ENCODE measurements at regions not wholly inside any gene's neighbourhood (a gene's known extent, or its start where the extent isn't known, plus 50 kb on each side); places are given as distances from the start of the nearest gene placed in this dataset.
"Not testable (repeated sequence)": the region's sequence is repeated elsewhere in the genome, so short reads cannot be mapped to it uniquely, and the experiment has no call there.

DNA sequence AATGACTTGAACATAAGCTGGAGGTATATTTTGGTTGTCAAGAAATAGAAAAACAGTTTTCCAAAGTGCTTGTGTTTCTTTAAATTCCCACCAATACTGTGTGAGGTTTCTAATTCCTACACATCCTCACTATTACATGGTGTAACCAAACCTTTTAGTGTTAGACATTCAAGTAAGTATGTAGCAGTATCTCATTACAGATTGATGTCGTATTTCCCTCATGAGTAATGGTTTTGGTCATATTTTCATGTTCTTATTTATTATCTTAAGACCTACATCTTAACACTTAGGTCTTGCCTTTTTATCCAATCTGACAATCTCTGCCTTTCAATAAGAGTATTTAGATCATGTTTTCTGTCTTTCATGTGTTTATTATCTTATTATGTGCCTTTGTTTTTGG is 253.7 kb upstream of the ANXA10 start:
- no peak for DNase-seq (ENCODE audit: low spot score)

DNA sequence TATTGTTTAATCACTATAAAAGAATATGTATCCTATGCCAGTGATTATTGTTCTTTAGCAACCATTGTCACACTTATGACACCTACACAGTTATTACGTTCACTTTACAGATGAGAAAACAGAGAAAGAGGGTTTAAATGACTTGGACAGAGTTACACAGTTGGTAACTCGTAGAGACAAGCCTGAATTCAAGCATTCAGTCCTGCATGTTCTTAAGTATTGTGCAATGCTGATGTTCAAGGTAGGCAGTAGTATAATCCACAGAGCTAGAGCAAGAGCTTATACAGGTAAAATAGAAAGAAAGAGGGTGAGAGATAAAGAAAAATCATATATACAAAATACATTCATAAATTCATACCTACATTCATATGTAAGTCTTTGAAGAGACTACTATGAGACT is 249.8 kb upstream of the ANXA10 start:
- no peak for DNase-seq (ENCODE audit: low spot score)

DNA sequence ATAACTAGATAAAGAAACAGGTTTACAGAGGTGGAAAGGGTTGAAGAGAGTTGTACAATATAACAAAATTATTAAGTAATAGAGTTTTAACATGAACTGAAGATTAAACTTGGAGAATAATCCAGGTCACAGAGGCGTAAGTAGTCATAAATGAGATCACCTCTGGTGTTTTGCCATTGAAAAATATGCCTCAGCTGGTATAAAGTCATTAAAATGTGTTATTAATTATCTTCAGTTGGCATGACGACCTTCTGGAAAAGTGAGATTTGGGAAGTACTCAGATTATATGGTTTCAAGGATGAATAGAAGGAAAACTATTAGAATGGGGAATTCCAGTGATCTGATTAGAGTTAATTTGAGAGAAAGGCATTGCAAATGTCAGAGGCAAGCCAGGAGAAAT is 237.5 kb upstream of the ANXA10 start:
- DNase-seq (ENCODE audit: low spot score): no peak

DNA sequence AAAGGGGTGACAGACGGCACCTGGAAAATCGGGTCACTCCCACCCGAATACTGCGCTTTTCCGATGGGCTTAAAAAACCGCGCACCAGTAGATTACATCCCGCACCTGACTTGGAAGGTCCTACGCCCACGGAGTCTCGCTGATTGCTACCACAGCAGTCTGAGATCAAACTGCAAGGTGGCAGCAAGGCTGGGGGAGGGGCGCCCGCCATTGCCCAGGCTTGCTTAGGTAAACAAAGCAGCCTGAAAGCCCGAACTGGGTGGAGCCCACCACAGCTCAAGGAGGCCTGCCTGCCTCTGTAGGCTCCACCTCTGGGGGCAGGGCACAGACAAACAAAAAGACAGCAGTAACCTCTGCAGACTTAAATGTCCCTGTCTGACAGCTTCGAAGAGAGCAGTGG is 234.2 kb upstream of the ANXA10 start:
- DNase-seq (ENCODE audit: low spot score): not testable (repeated sequence)

DNA sequence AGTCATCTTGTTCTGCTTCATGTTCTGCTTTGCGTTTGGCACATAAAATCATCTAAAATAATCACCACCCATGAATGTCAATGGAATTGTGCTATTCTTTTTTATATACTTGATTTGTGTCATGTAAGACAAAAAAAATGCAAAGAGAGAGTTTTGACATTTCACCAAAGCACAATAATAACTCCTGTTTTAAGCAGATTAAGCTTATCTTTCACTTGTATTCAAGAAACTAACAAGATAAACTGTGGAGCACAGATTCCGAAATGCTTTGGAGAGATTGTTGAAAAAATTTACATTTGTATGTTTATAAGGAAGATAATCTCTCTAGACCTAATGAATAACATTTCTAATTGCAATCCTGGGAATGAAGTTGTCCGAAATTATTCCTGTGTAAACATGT is 225.1 kb upstream of the ANXA10 start:
- no peak for DNase-seq (ENCODE audit: low spot score)

DNA sequence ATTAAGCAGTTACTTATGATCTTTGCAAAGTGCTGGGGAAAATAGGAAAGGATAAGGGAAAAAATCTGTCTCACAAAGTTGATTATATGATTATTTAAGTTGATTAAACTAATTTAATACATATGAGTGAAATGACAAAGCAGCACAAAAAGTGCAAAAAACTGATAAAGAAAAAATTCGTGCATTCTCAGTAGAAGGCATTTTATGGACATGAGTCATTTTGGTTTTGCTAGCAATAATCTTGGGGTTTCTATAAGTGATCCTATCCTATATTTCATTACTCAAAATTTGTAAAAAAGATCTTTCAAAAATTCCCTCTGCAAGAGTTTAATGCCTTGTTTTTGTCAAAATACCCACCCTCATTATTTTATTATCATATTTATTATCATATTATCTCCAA is 224.2 kb upstream of the ANXA10 start:
- no peak for DNase-seq (ENCODE audit: low spot score)

DNA sequence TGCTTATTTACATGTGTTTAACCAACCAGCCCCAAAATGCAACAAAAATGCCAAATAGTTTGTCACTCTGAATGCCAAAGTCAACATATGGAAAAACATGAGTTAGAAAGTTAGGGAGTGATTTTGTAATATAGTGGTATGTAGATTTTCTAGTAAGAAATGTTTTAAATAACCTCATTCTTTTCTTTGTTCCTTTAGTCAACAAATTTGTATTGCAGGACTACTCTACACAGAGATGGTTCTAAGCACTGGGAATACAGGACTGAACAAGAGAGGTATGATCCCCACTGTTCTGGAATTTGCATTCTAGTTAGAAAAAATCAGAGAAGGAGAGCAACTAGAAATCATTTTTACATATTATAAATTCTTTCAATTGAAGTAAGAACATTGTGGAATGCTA is 218.8 kb upstream of the ANXA10 start:
- no peak for DNase-seq (ENCODE audit: low spot score)

DNA sequence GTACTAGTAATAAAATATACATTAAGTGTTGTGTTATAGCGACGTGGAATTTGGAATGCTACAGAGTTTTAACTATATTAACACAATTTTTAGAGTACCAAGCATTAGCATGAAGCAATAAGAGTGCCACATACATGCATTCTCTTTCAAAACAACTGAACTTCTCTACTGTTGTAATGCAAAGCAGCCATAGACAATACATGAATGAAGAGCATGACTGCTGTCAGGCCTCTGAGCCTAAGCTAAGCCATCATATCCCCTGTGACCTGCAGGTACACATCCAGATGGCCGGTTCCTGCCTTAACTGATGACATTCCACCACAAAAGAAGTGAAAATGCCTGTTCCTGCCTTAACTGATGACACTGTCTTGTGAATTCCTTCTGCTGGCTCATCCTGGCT is 216.2 kb upstream of the ANXA10 start:
- DNase-seq (ENCODE audit: low spot score): not testable (repeated sequence)

DNA sequence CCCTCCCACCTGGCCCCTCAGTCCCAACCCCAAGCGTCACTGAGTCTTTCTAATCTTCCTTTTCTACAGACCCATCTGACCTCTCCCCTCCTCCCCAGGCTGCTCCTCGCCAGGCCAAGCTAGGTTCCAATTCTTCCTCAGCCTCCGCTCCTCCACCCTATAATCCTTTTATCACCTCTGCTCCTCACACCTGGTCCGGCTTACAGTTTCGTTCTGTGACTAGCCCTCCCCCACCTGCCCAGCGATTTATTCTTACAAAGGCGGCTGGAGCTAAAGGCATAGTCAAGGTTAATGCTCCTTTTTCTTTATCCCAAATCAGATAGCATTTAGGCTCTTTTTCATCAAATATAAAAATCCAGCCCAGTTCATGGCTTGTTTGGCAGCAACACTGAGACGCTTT is 214.5 kb upstream of the ANXA10 start:
- DNase-seq (ENCODE audit: low spot score): not testable (repeated sequence)

DNA sequence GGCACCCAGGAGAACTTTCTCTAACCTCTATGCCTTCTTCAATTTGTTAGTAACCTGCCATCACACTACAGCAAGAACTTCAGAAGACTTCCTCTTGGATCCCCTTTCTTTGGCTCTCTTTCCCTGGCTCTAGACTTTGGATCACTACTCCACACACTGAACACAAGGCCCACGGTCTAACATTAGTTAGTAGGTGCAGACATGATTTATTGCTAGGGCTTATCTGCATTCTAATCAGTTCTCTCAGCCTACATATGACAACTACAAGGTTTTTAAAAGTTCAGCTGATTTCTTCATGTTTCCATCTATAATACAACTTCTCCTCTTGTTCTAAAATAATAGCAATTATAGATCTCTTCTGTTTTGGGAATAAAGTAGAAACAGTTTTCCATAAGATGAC is 209.1 kb upstream of the ANXA10 start:
- DNase-seq (ENCODE audit: low spot score): no peak

DNA sequence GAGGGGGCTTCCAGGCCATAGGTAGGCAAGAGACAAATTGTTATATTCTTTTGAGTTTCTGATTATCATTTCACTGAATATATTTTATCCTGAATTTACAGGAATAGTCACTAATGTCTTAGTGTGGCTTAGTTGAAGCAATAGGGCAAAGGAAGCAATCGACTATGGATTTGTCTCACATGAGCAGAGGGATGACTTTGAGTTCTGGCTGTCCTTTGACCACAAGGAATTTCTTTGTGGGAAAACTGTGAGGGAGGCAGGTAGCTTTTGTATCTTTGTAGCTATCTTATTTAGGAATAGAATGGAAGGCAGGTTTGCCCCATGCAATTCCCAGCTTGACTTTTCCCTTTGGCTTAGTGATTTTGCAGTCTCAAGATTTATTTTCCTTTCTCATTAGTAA is 207.3 kb upstream of the ANXA10 start:
- no peak for DNase-seq (ENCODE audit: low spot score)

DNA sequence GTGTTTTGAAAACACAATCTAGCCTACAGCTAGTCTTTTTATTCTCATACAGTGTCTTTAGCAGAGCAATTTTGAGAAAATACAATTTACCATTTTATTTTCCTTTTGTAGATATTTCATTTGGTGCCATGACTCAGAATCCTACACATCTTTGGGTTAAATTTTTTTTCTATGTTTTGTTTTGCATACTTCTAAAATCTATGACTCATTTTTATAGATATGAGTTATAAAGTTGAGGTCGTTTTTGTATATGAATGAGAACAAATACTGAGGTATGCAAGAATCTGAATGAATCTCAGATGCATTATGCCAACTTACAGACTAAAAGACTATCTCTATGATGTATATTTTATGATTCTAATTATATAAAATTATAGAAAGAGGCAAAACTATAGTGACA is 206.5 kb upstream of the ANXA10 start:
- no peak for DNase-seq (ENCODE audit: low spot score)

DNA sequence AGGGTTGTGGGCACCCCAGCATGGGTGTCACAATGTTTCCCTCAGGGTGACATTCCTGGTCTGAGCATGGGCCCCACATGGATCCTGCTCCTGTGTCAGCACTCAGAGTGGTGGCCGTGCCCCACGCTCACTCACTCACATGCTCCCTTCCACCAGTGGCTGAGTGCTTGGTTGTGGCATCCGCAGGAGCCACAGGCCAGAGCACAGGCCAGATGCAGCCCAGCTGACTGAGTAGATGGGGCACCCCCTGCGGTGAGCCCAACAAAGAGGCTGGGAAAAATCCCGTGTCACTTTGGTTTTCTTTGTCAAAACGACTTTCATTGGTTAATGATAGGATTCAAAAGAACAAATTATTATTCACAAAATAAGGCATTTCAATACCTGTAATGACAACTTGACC is 204.6 kb upstream of the ANXA10 start:
- no peak for DNase-seq (ENCODE audit: low spot score)

DNA sequence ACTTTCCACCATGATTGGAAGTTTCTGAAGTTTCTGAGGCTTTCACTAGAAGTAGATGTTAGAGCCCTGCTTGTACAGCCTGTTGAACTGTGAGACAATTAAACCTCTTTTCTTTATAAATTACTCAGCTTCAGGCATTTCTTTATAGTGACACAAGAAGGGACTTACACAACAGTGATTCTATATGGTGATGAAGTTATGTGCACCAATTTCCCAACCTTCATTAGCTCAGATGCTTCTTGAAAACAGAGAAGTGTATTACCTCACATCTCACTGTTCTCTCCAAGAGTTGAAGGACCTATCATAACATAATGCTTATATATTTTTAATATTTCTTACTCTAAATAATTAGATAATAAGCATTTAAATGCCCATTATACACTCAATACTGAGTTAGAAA is 202.1 kb upstream of the ANXA10 start:
- DNase-seq (ENCODE audit: low spot score): no peak

DNA sequence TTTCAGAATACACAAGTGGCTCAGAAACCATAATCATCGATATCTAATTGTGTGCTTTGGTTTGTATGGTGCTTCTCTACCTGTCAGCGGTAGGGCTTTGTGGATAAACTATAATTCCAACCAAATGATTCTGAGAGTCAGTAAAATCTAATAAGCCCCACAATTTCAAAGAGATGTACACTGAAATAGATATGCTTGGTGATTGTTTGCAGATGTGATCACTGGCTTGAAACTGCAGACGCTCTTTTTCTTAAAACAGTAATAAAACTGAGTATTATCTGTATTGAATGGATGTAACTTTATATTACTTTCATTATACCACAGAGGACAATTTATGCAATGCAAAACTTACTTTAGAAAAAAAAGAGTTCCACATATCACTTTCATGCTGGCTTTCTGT is 198.8 kb upstream of the ANXA10 start:
- no peak for DNase-seq (ENCODE audit: low spot score)

DNA sequence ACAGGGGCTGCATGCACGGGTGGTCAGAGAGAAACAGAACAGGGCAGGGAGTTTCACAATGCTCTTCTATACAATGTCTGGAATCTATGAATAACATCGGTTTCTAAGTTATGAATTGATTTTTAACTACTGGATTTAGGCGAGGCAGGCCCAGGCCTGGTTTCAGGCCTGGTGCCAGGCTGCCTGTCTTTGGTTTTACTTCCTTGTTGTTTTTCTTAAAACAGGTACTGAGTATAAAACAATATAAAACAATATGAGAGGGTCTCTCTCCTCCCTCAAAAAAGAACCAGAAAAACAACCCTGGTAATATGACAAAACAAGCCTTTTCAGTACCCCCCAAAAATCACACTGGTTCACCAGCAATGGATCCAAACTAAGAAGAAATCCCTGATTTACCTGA is 196.1 kb upstream of the ANXA10 start:
- DNase-seq (ENCODE audit: low spot score): not testable (repeated sequence)

DNA sequence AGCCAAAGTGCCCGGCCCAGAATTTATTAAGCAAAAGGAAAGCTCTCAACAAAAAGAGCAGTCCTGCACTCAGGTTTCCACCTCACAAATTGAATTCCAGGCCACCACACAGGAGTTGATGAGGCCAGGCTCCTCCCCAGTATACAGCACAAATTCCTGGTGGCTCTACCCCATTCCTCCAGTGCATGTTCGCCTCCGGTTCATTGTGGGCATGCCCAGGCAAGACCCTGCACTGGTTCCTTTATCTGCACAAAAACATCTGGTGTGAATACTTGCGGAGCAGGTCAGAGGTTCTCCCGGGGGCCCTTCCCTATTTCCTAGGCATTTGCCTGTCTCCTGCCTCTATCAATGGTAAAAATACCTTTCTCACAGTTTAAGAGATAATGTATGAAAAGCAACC is 195.2 kb upstream of the ANXA10 start:
- DNase-seq (ENCODE audit: low spot score): no peak

DNA sequence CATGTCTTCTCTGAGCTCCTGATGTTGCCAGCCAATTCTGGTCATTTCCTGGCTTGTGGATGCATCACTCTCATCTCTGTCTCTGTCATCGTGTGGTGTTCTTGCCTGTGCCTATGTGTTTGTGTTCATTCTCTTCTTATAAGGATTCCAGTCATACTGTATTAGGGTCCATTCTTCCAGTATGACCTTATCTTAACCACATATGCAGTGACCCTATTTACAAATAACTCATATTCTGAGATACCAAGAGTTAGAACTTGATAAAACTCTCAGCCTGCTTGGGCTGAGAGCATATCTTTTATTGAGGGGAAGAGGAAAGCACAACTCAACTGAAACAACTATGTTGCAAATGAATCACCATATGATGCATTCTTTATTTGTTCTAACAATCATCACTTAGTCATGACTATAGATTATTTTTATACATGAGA is 189.0 kb upstream of the ANXA10 start:
- DNase-seq (ENCODE audit: low spot score): no peak

DNA sequence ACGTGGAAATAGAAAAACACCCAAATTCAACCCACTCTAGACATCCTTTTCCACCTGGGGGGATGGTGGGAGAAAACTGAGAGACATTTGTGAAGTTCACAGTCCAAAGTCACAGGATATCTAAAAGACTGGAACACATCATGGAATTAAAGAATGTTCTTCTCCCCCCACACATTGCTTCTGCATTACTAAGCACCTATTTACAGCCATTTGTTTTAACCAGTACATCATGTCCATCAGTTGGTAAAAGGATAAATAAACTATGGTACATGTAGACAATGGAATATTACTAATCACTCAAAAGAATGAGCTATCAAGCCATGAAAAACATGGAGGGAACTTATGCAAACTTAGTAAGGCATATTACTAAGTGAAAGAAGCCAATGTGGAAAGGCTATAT is 185.5 kb upstream of the ANXA10 start:
- DNase-seq (ENCODE audit: low spot score): no peak

DNA sequence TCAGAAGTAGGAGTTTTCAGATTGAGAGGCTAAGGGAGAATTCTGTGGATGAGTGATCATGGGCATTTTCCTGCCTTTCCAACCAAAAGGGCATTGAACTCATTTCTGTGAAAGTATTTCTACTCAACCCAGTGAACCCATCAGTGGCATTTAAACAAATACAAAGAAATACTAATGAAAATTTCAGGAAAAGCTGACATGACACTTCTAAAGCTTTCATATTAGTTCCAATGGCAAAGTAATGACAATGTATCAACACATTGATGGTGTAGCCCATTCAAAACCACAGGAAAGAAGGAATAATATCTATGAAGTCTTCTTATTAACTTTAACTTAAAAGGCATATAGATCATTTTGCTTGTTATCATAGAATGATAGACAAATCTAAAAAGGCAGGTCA is 183.5 kb upstream of the ANXA10 start:
- DNase-seq (ENCODE audit: low spot score): no peak

DNA sequence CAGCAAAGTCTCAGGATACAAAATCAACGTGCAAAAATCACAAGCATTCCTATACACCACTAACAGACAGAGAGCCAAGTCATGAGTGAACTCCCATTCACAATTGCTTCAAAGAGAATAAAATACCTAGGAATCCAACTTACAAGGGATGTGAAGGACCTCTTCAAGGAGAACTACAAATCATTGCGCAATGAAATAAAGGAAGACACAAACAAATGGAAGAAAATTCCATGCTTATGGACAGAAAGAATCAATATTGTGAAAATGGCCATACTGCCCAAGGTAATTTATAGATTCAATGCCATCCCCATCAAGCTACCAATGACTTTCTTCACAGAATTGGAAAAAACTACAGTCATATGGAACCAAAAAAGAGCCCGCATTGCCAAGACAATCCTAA is 179.8 kb upstream of the ANXA10 start:
- not testable (repeated sequence) for DNase-seq (ENCODE audit: low spot score)

DNA sequence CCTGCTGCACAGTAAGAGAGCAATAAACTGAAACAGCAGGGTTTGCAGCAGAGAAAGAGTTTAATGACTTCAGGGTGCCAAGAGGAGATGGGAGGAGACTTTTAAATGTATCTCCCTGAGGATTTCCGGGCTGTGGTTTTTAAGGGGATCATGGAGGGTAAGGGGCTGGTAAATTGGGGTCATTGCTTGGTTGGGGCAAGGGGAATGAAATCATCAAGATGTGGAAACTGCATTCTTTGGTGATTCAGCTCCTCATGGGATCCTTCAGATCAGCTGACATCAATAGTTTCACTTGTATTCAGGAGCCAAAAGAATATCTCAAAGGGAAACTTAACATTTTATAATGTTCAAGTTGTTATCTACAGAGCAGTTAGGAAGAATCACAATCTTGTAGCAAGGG is 174.3 kb upstream of the ANXA10 start:
- no peak for DNase-seq (ENCODE audit: low spot score)

DNA sequence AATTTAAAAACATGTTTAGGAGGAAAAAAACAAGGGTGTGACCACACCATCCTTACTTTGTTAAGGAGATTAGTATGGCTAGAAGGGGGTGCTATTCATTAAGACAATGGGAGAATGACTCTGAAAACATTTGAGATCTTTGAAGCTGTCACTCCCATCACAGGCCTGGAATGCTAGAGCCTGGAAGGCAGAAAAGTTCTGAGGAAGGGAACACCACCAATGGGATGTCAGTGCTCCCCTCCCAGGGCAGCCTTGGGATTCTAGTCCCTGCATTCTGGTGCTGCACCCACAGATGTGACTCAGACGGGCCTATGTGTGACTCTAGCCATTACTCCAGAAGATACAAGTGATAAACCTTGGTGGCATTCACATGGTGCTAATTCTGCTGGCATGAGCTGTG is 162.2 kb upstream of the ANXA10 start:
- no peak for DNase-seq (ENCODE audit: low spot score)

DNA sequence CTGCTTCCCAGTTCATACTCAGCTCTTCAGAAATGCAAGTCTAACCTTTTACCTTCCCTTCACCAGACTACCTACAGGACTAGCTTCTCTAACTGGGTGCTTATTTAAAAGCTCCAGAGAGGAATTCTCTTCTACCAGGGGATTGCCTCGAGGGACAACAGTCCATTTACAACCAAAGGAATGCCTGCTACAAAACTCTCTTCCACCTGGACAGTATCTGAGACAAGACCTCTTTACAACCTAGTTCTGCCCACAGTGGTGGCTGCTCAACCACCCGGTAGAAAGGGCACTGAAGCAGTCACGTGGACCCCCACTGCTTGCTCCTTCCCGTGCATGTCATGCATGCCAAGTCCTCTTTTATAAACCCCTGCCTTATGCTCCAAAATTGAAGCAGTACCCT is 158.1 kb upstream of the ANXA10 start:
- no peak for DNase-seq (ENCODE audit: low spot score)

DNA sequence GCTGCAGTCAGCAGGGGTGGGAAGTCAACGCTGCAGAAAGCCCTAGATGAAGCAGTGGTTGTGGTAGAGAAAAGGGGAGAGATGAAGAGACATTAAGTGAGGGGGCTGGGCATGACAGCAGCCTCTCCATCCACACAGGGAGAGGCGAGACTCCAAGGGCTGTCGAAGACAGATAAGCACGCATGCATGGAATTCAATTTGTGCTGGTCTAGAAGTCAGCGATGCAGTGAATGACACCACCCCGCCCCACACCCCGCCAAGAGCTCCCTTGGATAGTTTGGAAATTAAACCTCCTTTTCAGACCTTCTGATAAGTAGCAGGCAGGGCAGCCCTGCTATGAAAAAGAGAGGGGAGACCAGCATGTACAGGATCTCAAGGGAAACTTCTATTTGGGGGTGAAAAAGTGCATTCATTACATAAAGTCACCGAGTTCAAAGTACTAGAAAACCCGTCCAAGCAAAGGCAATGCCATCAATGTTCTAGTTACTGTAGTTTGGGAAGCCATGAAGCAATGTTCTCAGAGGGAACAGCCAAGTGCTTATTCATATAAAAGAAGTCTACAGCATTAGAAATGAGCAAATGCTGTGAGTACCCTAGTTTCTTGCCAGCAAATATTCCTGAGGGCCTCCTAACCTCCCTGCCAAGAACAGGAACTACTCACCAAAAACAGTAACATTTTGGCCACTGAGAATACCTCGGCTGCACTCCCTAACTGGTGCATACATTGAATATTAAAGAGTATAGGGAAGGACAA is 152.3 kb upstream of the ANXA10 start:
- DNase-seq (ENCODE audit: low spot score): no peak

All from hematopoietic multipotent progenitor cell treated with erythropoietin and hydrocortisone succinate and interleukin-3 and kit ligand, for 15 days (in vitro differentiated cells).